LNCaP clone FGC (cell line): ENCODE measurements at regions not wholly inside any gene's neighbourhood (a gene's known extent, or its start where the extent isn't known, plus 50 kb on each side); places are given as distances from the start of the nearest gene placed in this dataset.
"Not testable (repeated sequence)": the region's sequence is repeated elsewhere in the genome, so short reads cannot be mapped to it uniquely, and the experiment has no call there.

Experiments
- DNase-seq: peaks from one replicate; pipeline ENCODE4 v3.0.0-alpha.2; 2011; ENCODE audit warnings: low read depth
- H3K4me3 ChIP-seq: 2 replicates; pipeline ENCODE4 v1.5.1; 2011; ENCODE audit warnings: mild to moderate bottlenecking, low read depth, low read length, control low read depth
- CTCF ChIP-seq: IDR thresholded peaks from 2 replicates; pipeline ENCODE4 v1.5.1; 2012; ENCODE audit warnings: mild to moderate bottlenecking; ENCODE audit not compliant: control insufficient read depth, insufficient read depth; ENCODE audit errors: extremely low read depth

- no peak overlapping the region for H3K4me3 ChIP-seq
- no peak for TF ChIP-seq CTCF
These were observed 704.6 kb upstream of the PCDH9 start for GRCh38 chr13:67934617-67935330.

GRCh38 chr13:67932991-67933390 is 702.9 kb upstream of the PCDH9 start:
- no peak for DNase-seq
- TF ChIP-seq CTCF = no peak
- no peak overlapping the region for H3K4me3 ChIP-seq

More at GRCh38 chr13:67934617-67935330, 704.6 kb upstream of the PCDH9 start:
- no peak for DNase-seq

DNA sequence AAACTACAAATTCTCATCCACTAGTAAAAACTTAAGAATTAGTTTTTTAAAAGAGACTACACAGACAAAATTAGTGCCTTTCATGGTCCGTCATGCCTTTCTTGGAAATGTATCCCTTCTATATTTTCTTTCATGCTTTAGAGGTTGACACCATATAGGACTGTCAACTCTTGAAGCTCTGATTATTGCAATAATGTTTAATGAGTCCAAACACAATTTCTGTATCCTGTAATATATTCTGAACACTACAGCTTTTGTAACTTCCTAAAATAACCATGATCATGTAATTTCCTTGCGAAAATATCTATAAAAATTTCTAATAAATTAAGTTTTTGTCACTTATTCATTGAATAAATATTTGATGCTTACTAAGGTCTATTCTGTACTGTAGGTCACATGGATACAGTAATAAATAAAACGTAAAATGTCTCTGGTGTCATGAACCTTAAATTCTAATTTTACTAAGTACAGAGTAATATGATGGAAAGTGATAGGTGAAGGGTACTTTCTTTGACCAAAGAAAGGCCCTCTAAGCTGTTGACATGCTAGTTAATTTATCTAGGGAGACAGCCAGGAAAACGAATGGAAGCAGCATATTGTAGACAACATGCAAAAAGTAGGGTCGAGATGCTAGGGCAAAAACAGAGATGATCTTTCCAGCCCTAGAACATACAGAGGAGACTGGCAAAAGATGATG is 687.3 kb upstream of the PCDH9 start:
- no peak overlapping the region for H3K4me3 ChIP-seq
- no peak for TF ChIP-seq CTCF
- no peak for DNase-seq

- no peak for TF ChIP-seq CTCF
- no peak for DNase-seq
- no peak overlapping the region for H3K4me3 ChIP-seq
These were observed 686.5 kb upstream of the PCDH9 start for GRCh38 chr13:67916650-67917049.

- TF ChIP-seq CTCF = no peak
- no peak for DNase-seq
- no peak overlapping the region for H3K4me3 ChIP-seq
These were observed 684.4 kb upstream of the PCDH9 start for GRCh38 chr13:67914535-67914934.

DNA sequence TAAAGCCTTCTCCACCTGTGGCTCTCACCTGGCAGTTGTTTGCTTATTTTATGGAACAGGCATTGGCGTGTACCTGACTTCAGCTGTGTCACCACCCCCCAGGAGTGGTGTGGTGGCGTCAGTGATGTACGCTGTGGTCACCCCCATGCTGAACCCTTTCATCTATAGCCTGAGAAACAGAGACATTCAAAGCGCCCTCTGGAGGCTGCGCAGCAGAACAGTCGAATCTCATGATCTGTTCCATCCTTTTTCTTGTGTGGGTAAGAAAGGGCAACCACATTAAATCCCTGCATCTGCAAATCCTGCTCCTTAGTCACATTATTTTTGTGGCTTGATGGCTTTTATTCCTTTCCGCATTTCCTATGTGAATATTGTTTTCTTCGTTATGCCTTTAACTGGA is 672.8 kb upstream of the PCDH9 start:
- not testable (repeated sequence) for DNase-seq, H3K4me3 ChIP-seq

GRCh38 chr13:67880916-67881315 is 650.8 kb upstream of the PCDH9 start:
- H3K4me3 ChIP-seq = no peak overlapping the region
- DNase-seq = no peak

More at GRCh38 chr13:67880916-67881315, 650.8 kb upstream of the PCDH9 start:
- TF ChIP-seq CTCF = no peak
